MG63 (cell line): ENCODE measurements at regions not wholly inside any gene's neighbourhood (a gene's known extent, or its start where the extent isn't known, plus 50 kb on each side); places are given as distances from the start of the nearest gene placed in this dataset.
"Not testable (repeated sequence)": the region's sequence is repeated elsewhere in the genome, so short reads cannot be mapped to it uniquely, and the experiment has no call there.

Source experiments
- DNase-seq: peaks from one replicate; pipeline ENCODE4 v3.0.0-alpha.2; 2020
- H3K27me3 ChIP-seq: fragments of 250-450 bp; sonication (Bioruptor Pico); 2 replicates; pipeline ENCODE4 v1.5.1; 2020; ENCODE audit warnings: mild to moderate bottlenecking, moderate library complexity
- H3K36me3 ChIP-seq: fragments of 250-450 bp; sonication (Bioruptor Pico); 2 replicates; pipeline ENCODE4 v1.5.1; 2020; ENCODE audit warnings: mild to moderate bottlenecking, moderate library complexity
- H3K4me3 ChIP-seq: fragments of 250-450 bp; sonication (Bioruptor Pico); 2 replicates; pipeline ENCODE4 v1.5.1; 2020; ENCODE audit warnings: mild to moderate bottlenecking, moderate library complexity
- H3K9me3 ChIP-seq: fragments of 250-450 bp; sonication (Bioruptor Pico); 2 replicates; pipeline ENCODE4 v1.5.1; 2020; ENCODE audit warnings: mild to moderate bottlenecking, moderate library complexity

- Histone ChIP-seq H3K27me3 (no peaks in the 10 kb centered on the region), H3K9me3 (no peaks in the 10 kb centered on the region; the same call in 1 of the 2 replicates), H3K36me3 (no peaks in the 10 kb centered on the region), H3K4me3 (no peak overlapping the region)
- DNase-seq: peak; percentile 25
Measured at GRCh38 chr13:44685641-44686040, 109.5 kb upstream of the TSC22D1 start.

GRCh38 chr13:44682416-44682815 lies 106.3 kb upstream of the TSC22D1 start:
- not testable (repeated sequence) for DNase-seq, H3K36me3 ChIP-seq, H3K27me3 ChIP-seq, H3K9me3 ChIP-seq, H3K4me3 ChIP-seq

GRCh38 chr13:44680746-44681355 lies 104.7 kb upstream of the TSC22D1 start:
- no peaks in the 10 kb centered on the region for H3K36me3 ChIP-seq
- no peak overlapping the region for H3K4me3 ChIP-seq
- DNase-seq: no peak
- H3K27me3 ChIP-seq: no peaks in the 10 kb centered on the region
- H3K9me3 ChIP-seq: peaks cover 2% of the 10 kb centered on the region; the same call in 1 of the 2 replicates

GRCh38 chr13:44679597-44679996 lies 103.5 kb upstream of the TSC22D1 start:
- Histone ChIP-seq H3K4me3 (no peak overlapping the region), H3K36me3 (no peaks in the 10 kb centered on the region), H3K27me3 (no peaks in the 10 kb centered on the region), H3K9me3 (0 out of 2 replicates have a peak, but pooled peaks cover 2% of the 10 kb centered on the region)
- no peak for DNase-seq

- Histone ChIP-seq H3K9me3 (0 out of 2 replicates have a peak, but pooled peaks cover 2% of the 10 kb centered on the region), H3K4me3 (no peak overlapping the region), H3K27me3 (no peaks in the 10 kb centered on the region), H3K36me3 (no peaks in the 10 kb centered on the region)
- no peak for DNase-seq
Measured at GRCh38 chr13:44678197-44678596, 102.1 kb upstream of the TSC22D1 start.

GRCh38 chr13:44676534-44676933 lies 100.4 kb upstream of the TSC22D1 start:
- 0 out of 2 replicates have a peak, but pooled peaks cover 2% of the 10 kb centered on the region for H3K9me3 ChIP-seq
- DNase-seq: no peak
- no peaks in the 10 kb centered on the region for H3K36me3 ChIP-seq
- H3K4me3 ChIP-seq: no peak overlapping the region
- no peaks in the 10 kb centered on the region for H3K27me3 ChIP-seq

- H3K27me3 ChIP-seq: no peaks in the 10 kb centered on the region
- no peak overlapping the region for H3K4me3 ChIP-seq
- no peak for DNase-seq
- no peaks in the 10 kb centered on the region for H3K36me3 ChIP-seq
- H3K9me3 ChIP-seq: no peaks in the 10 kb centered on the region
Measured at GRCh38 chr13:44669534-44669933, 93.4 kb upstream of the TSC22D1 start.

- H3K9me3 ChIP-seq: no peaks in the 10 kb centered on the region
- no peaks in the 10 kb centered on the region for H3K27me3 ChIP-seq
- H3K4me3 ChIP-seq: no peak overlapping the region
- H3K36me3 ChIP-seq: no peaks in the 10 kb centered on the region
- DNase-seq: peak; percentile 29
Measured at GRCh38 chr13:44668688-44669087, 92.6 kb upstream of the TSC22D1 start.

GRCh38 chr13:44667943-44668342 lies 91.8 kb upstream of the TSC22D1 start:
- Histone ChIP-seq H3K36me3 (no peaks in the 10 kb centered on the region), H3K27me3 (no peaks in the 10 kb centered on the region), H3K4me3 (no peak overlapping the region; the same call in 1 of the 2 replicates), H3K9me3 (no peaks in the 10 kb centered on the region)
- no peak for DNase-seq

- H3K27me3 ChIP-seq, H3K9me3 ChIP-seq, H3K4me3 ChIP-seq, H3K36me3 ChIP-seq: not testable (repeated sequence)
- DNase-seq: peak; percentile 41
Measured at GRCh38 chr13:44666538-44666937, 90.4 kb upstream of the TSC22D1 start.

- Histone ChIP-seq H3K9me3 (no peaks in the 10 kb centered on the region), H3K27me3 (no peaks in the 10 kb centered on the region), H3K4me3 (no peak overlapping the region), H3K36me3 (no peaks in the 10 kb centered on the region)
- DNase-seq: no peak
Measured at GRCh38 chr13:44664308-44664707, 88.2 kb upstream of the TSC22D1 start.

- no peak for DNase-seq
Measured at GRCh38 chr13:44662515-44662914, 86.4 kb upstream of the TSC22D1 start.

GRCh38 chr13:44661936-44662335 lies 85.8 kb upstream of the TSC22D1 start:
- Histone ChIP-seq H3K4me3 (no peak overlapping the region), H3K27me3 (no peaks in the 10 kb centered on the region), H3K36me3 (no peaks in the 10 kb centered on the region), H3K9me3 (no peaks in the 10 kb centered on the region)
- no peak for DNase-seq

More at GRCh38 chr13:44662515-44662914, 86.4 kb upstream of the TSC22D1 start:
- Histone ChIP-seq H3K9me3 (no peaks in the 10 kb centered on the region), H3K36me3 (no peaks in the 10 kb centered on the region), H3K27me3 (no peaks in the 10 kb centered on the region), H3K4me3 (no peak overlapping the region)

GRCh38 chr13:44660050-44660449 lies 83.9 kb upstream of the TSC22D1 start:
- peak; percentile 20 for DNase-seq
- Histone ChIP-seq H3K4me3 (no peak overlapping the region), H3K9me3 (no peaks in the 10 kb centered on the region), H3K36me3 (no peaks in the 10 kb centered on the region), H3K27me3 (no peaks in the 10 kb centered on the region)

GRCh38 chr13:44652962-44653660 lies 77.0 kb upstream of the TSC22D1 start:
- H3K27me3 ChIP-seq: no peaks in the 10 kb centered on the region
- H3K36me3 ChIP-seq: no peaks in the 10 kb centered on the region
- H3K4me3 ChIP-seq: no peak overlapping the region
- H3K9me3 ChIP-seq: no peaks in the 10 kb centered on the region
- DNase-seq: no peak

GRCh38 chr13:44652168-44652567 lies 76.0 kb upstream of the TSC22D1 start:
- H3K9me3 ChIP-seq: no peaks in the 10 kb centered on the region
- DNase-seq: no peak
- H3K27me3 ChIP-seq: no peaks in the 10 kb centered on the region
- H3K4me3 ChIP-seq: no peak overlapping the region
- H3K36me3 ChIP-seq: no peaks in the 10 kb centered on the region

GRCh38 chr13:44651724-44652123 lies 75.6 kb upstream of the TSC22D1 start:
- no peak overlapping the region for H3K4me3 ChIP-seq
- no peaks in the 10 kb centered on the region for H3K27me3 ChIP-seq
- H3K36me3 ChIP-seq: no peaks in the 10 kb centered on the region
- DNase-seq: no peak
- H3K9me3 ChIP-seq: no peaks in the 10 kb centered on the region

GRCh38 chr13:44651209-44651608 lies 75.1 kb upstream of the TSC22D1 start:
- H3K4me3 ChIP-seq: no peak overlapping the region

More at GRCh38 chr13:44651209-44651608, 75.1 kb upstream of the TSC22D1 start:
- Histone ChIP-seq H3K36me3 (no peaks in the 10 kb centered on the region), H3K9me3 (no peaks in the 10 kb centered on the region), H3K27me3 (no peaks in the 10 kb centered on the region)
- DNase-seq: no peak
